A549 (cell line): ENCODE measurements at regions not wholly inside any gene's neighbourhood (a gene's known extent, or its start where the extent isn't known, plus 50 kb on each side); places are given as distances from the start of the nearest gene placed in this dataset.

Source experiments
- ATAC-seq, 2 experiments: fragments of 200-7000 bp in 1 of 2; fragments of >200 bp in 1 of 2; cut with Nextera tagmentation in 1 of 2; cut with Tn5 transposase in 1 of 2; 3 replicates each; pipeline versions ENCODE4 v1.8.0 to v1.9.1; 2018 to 2020; ENCODE audit warnings: mild to moderate bottlenecking in 1 of 2, moderate library complexity in 1 of 2
- CTCF ChIA-PET: fragments of 300-600 bp; sonication (Branson Sonifier 250); formaldehyde crosslinking; extraction: SDS; loops from one replicate; lab custom pipeline; 2021; ENCODE audit warnings: antibody characterized with exemption, inconsistent platforms; lab: Yijun Ruan, JAX
- POLR2A ChIA-PET: fragments of 350-600 bp; formaldehyde crosslinking; extraction: SDS; loops from one replicate; lab custom pipeline; 2021; ENCODE audit warnings: antibody characterized with exemption, inconsistent platforms; lab: Yijun Ruan, JAX
- DNase-seq, 2 experiments: peaks; one replicate each; pipeline versions ENCODE4 v3.0.0 to v3.0.0-alpha.2; 2011 to 2016; ENCODE audit warnings: low read depth in 1 of 2, low spot score in 1 of 2
- FAIRE-seq: peaks from 2 replicates; lab custom pipeline; 2011; peaks lifted over from hg19 to GRCh38; lab: Jason Lieb, UNC
- H3K27ac ChIP-seq, 2 experiments: fragments of >200 bp; sonication (Bioruptor Twin); formaldehyde crosslinking; 3 replicates each; pipeline ENCODE4 v1.5.1; 2016 to 2017
- H3K4me1 ChIP-seq: fragments of >200 bp; sonication (Bioruptor Twin); formaldehyde crosslinking; 3 replicates; pipeline ENCODE4 v1.6.1; 2016
- H3K4me2 ChIP-seq: fragments of >200 bp; sonication (Bioruptor Twin); formaldehyde crosslinking; 3 replicates; pipeline ENCODE4 v1.6.1; 2016
- H3K4me3 ChIP-seq: fragments of >200 bp; sonication (Bioruptor Twin); formaldehyde crosslinking; 3 replicates; pipeline ENCODE4 v1.5.1; 2016
- H3K9me3 ChIP-seq: fragments of >200 bp; sonication (Bioruptor Twin); formaldehyde crosslinking; 3 replicates; pipeline ENCODE4 v1.6.1; 2016
- BHLHE40 ChIP-seq: IDR thresholded peaks from 2 replicates; pipeline ENCODE4 v1.6.1; 2012; ENCODE audit warnings: low read depth, low read length, inconsistent platforms
- CBX2 ChIP-seq: fragments of 200-600 bp; sonication (generic); IDR thresholded peaks from 2 replicates; pipeline ENCODE4 v1.6.1; 2016; ENCODE audit warnings: low read depth, mild to moderate bottlenecking, borderline replicate concordance
- EHMT2 ChIP-seq: fragments of 200-600 bp; sonication (generic); IDR thresholded peaks from 2 replicates; pipeline ENCODE4 v1.6.1; 2016; ENCODE audit warnings: antibody characterized with exemption, low read depth, mild to moderate bottlenecking, moderate library complexity
- ELK1 ChIP-seq: fragments of 150-350 bp; IDR thresholded peaks from 2 replicates; pipeline ENCODE4 v1.6.1; 2014; ENCODE audit warnings: low read depth, mild to moderate bottlenecking, low read length
- EP300 ChIP-seq, 2 experiments: fragments of >200 bp; sonication (Bioruptor Twin); formaldehyde crosslinking; IDR thresholded peaks; 2 replicates in 1 of 2; 3 replicates in 1 of 2; pipeline ENCODE4 v1.6.1; 2016 to 2017
- FOXS1 ChIP-seq: fragments of 250-450 bp; sonication (Bioruptor Pico); IDR thresholded peaks from 2 replicates; pipeline ENCODE4 v1.5.0; 2020; ENCODE audit warnings: mild to moderate bottlenecking, moderate library complexity
- HEYL ChIP-seq: fragments of 250-450 bp; sonication (Bioruptor Pico); IDR thresholded peaks from 2 replicates; pipeline ENCODE4 v1.8.0; 2021; ENCODE audit warnings: mild to moderate bottlenecking, moderate library complexity
- HOXA7 ChIP-seq: fragments of 250-450 bp; sonication (Bioruptor Pico); IDR thresholded peaks from 2 replicates; pipeline ENCODE4 v1.5.0; 2020; ENCODE audit warnings: mild to moderate bottlenecking, moderate library complexity
- KDM1A ChIP-seq: fragments of 200-600 bp; sonication (generic); IDR thresholded peaks from 2 replicates; pipeline ENCODE4 v1.6.1; 2016; ENCODE audit warnings: low read depth, mild to moderate bottlenecking
- KDM5A ChIP-seq: fragments of 200-600 bp; sonication (generic); IDR thresholded peaks from 2 replicates; pipeline ENCODE4 v1.6.1; 2016; ENCODE audit warnings: antibody characterized with exemption, mild to moderate bottlenecking
- MYC ChIP-seq: IDR thresholded peaks from 2 replicates; pipeline ENCODE4 v1.6.1; 2012; ENCODE audit warnings: mild to moderate bottlenecking, inconsistent platforms, low read length, improper control_type of control experiment, borderline replicate concordance
- NPAS2 ChIP-seq: fragments of 250-450 bp; sonication (Bioruptor Pico); IDR thresholded peaks from 2 replicates; pipeline ENCODE4 v1.8.0; 2022; ENCODE audit warnings: mild to moderate bottlenecking, moderate library complexity, borderline replicate concordance
- NR3C1 ChIP-seq: fragments of >200 bp; sonication (Bioruptor Twin); formaldehyde crosslinking; IDR thresholded peaks from 3 replicates; pipeline ENCODE4 v1.6.1; 2017
- PBX3 ChIP-seq: IDR thresholded peaks from 2 replicates; pipeline ENCODE4 v1.6.1; 2012
- PHF8 ChIP-seq: fragments of 200-600 bp; sonication (generic); IDR thresholded peaks from 2 replicates; pipeline ENCODE4 v1.6.1; 2016; ENCODE audit warnings: low read depth, mild to moderate bottlenecking, antibody characterized with exemption, moderate library complexity, borderline replicate concordance
- POLR2A ChIP-seq: IDR thresholded peaks from 2 replicates; pipeline ENCODE4 v1.6.1; 2012; ENCODE audit warnings: mild to moderate bottlenecking, low read length
- RFX5 ChIP-seq: fragments of 450-650 bp; IDR thresholded peaks from 2 replicates; pipeline ENCODE4 v1.7.1; 2014; ENCODE audit warnings: antibody characterized with exemption, mild to moderate bottlenecking, moderate library complexity
- RNF2 ChIP-seq: fragments of 200-600 bp; sonication (generic); IDR thresholded peaks from 2 replicates; pipeline ENCODE4 v1.6.1; 2016; ENCODE audit warnings: low read depth, mild to moderate bottlenecking, antibody characterized with exemption, moderate library complexity, borderline replicate concordance
- SMC3 ChIP-seq: fragments of >200 bp; sonication (Bioruptor Twin); formaldehyde crosslinking; IDR thresholded peaks from 3 replicates; pipeline ENCODE4 v1.6.1; 2018; ENCODE audit warnings: inconsistent platforms
- TFCP2L1 ChIP-seq: fragments of 250-450 bp; sonication (Bioruptor Pico); IDR thresholded peaks from 2 replicates; pipeline ENCODE4 v1.5.0; 2021; ENCODE audit warnings: mild to moderate bottlenecking
- USF2 ChIP-seq: fragments of 450-650 bp; IDR thresholded peaks from 2 replicates; pipeline ENCODE4 v1.6.1; 2014; ENCODE audit warnings: antibody characterized with exemption
- ZC3H11A ChIP-seq: fragments of 450-650 bp; IDR thresholded peaks from 2 replicates; pipeline ENCODE4 v1.6.1; 2014; ENCODE audit warnings: antibody characterized with exemption, mild to moderate bottlenecking
- ZFP36 ChIP-seq: fragments of 450-650 bp; IDR thresholded peaks from 2 replicates; pipeline ENCODE4 v1.6.1; 2014; ENCODE audit warnings: borderline replicate concordance; ENCODE audit not compliant: partially characterized antibody
- ZNF302 ChIP-seq: fragments of 250-450 bp; sonication (Bioruptor Pico); IDR thresholded peaks from 2 replicates; pipeline ENCODE4 v1.9.0; 2021; ENCODE audit warnings: inconsistent platforms, mild to moderate bottlenecking, moderate library complexity
- ZSCAN20 ChIP-seq: fragments of 250-450 bp; sonication (Bioruptor Pico); IDR thresholded peaks from 2 replicates; pipeline ENCODE4 v1.8.0; 2022; ENCODE audit warnings: mild to moderate bottlenecking, moderate library complexity
- WGBS: methylation state at CpG from one replicate; pipeline ENCODE4 v1.1.6; 2017; ENCODE audit errors: missing lambda C conversion rate; 5-methylcytosine and 5-hydroxymethylcytosine counted together
- TF ChIP-seq, protein P1 (sequence below): IDR thresholded peaks from 2 replicates; pipeline ENCODE4 v1.6.1; 2012
- TF ChIP-seq, protein P2 (sequence below): fragments of 250-450 bp; sonication (Bioruptor Pico); IDR thresholded peaks from 2 replicates; pipeline ENCODE4 v1.5.0; 2020; ENCODE audit warnings: low read depth, mild to moderate bottlenecking, moderate library complexity

DNA sequence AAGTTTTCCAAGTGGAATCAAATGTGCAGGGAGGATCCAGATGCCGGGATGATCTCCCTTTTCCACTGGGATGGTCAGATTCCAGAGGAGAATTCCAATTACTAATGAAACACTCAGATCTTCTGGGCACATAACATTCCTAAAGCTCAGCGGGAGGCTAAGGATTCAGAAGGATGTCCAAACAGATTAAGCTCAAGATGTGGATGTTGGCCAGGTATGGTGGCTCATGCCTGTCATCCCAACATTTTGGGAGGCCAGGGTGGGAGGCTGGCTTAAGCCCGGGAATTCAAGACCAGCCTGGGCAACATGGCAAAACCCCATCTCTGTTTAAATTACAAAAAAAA is 62.0 kb upstream of the PNMA1 start:
- Histone ChIP-seq H3K4me2 (no peak overlapping the region), H3K4me1 (peaks cover 11% of the 10 kb centered on the region), H3K9me3 (no peaks in the 10 kb centered on the region)
- WGBS, result 74% methylated on average over 3 of the region's 3 CpGs
- TF ChIP-seq ZNF302 (CRISPR knock-in tag), result no peak
- no peak for TF ChIP-seq RNF2
- no peak for TF ChIP-seq PBX3
- no peak for TF ChIP-seq EP300 (IDR thresholded peaks at IDR 0.05)
- TF ChIP-seq RFX5, result no peak
- no peak for TF ChIP-seq ELK1
- no peak for TF ChIP-seq KDM1A
- TF ChIP-seq ZFP36, result no peak
- TF ChIP-seq POLR2A, result no peak
- TF ChIP-seq, all 56 proteins: peak for 0
- FAIRE-seq (no peak), DNase-seq (no peak), ATAC-seq (no peak)
- no peak overlapping the region for H3K27ac ChIP-seq
- POLR2A ChIA-PET, result interaction anchor here (1.3 to 2.0 kb wide), 2 partner anchors 9 to 10 kb away, joined by 3 to 6 read pairs; no protein-coding TSS in a partner anchor
- H3K4me3 ChIP-seq, result no peak overlapping the region
- CTCF ChIA-PET, result interaction anchor here (1.2 to 3.2 kb wide), 7 partner anchors 9 to 49 kb away, joined by 3 to 19 read pairs (median 8); a partner anchor contains a TSS

DNA sequence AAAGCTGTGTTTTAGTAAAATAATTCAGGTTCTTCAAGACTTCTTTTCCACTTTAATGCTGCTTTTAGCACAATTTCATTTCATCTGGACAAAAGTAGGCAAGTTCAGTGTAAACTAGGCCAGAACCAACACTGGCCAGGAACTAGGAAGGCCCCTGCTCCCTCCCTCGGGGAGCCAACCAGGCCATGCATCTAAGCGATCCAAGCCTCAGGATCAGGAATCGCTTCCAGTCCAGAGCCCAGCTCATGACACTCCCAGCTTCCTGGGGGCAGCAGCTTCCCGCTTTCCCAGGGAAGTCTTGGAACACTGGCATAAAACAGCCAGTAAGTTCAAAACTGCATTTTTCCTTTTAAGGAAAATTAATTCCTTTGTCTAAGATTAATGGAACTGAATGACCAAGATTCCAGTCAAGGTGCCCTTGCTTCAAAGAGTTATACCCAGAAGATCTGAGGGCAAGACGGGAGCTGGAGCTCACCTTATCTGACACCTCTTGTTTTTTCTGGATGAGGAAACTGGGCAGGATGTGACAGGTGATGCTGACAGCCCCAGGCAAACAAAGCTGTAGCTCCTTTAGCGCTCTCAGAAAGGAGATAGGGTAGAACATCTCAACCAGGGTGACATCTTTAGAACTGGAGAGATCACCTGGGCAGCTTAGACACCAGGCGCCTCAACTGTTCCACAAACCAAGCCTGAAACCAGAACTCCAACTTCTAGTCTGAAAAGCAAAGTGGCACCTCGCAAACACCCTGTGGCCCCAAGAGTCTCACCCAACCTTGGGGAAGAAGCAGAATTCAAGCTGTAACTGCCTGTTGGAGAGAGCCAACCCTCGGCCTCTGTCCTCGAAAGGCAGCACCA is 61.4 kb upstream of the PNMA1 start:
- POLR2A ChIA-PET, result interaction anchor here (1.3 to 2.0 kb wide), 2 partner anchors 10 to 11 kb away, joined by 3 to 6 read pairs; no protein-coding TSS in a partner anchor
- H3K4me2 ChIP-seq, result no peak overlapping the region

DNA sequence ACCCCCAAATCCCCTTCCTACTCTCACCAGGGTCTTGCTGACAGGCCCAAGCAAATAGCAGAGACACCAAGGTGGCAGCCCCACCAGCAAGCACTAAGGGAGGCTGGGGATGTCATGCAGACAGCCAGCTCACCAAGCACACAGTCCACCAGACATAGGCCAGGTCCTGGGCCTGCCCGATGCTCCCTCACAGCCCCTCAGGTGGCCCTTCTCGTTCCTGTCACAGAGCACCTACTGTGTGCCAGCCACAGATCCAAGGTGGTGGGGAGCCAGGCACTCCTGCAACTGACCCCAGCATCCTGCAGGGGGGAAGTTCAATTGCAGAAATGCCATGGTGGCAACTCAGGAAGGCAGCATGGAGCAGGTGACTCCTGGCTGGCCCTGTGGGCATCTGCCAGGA is 60.5 kb upstream of the PNMA1 start:
- Histone ChIP-seq H3K4me2 (no peak overlapping the region), H3K4me1 (peaks cover 11% of the 10 kb centered on the region), H3K27ac (no peak overlapping the region), H3K9me3 (no peaks in the 10 kb centered on the region), H3K4me3 (no peak overlapping the region)
- WGBS, result 60% methylated on average over 1 of the region's 2 CpGs
- ChIA-PET CTCF (interaction anchor here (0.7 to 3.1 kb wide), 5 partner anchors 10 to 46 kb away, joined by 3 to 13 read pairs (median 4); no protein-coding TSS in a partner anchor), POLR2A (interaction anchor here (1.9 to 2.0 kb wide), 2 partner anchors 11 to 15 kb away, joined by 4 to 6 read pairs; a partner anchor contains a TSS)
- FAIRE-seq (no peak), ATAC-seq (no peak; a peak in 2 of 6 replicates), DNase-seq (no peak)
- TF ChIP-seq FOXS1 (CRISPR knock-in tag), result no peak
- TF ChIP-seq MYC, result no peak
- no peak for TF ChIP-seq PBX3
- TF ChIP-seq ZSCAN20 (CRISPR knock-in tag), result no peak
- TF ChIP-seq NPAS2, result no peak
- TF ChIP-seq RFX5, result no peak
- TF ChIP-seq ZC3H11A, result no peak
- no peak for TF ChIP-seq CBX2
- no peak for TF ChIP-seq PHF8
- no peak for TF ChIP-seq TFCP2L1 (CRISPR knock-in tag)
- TF ChIP-seq, protein P1, sequence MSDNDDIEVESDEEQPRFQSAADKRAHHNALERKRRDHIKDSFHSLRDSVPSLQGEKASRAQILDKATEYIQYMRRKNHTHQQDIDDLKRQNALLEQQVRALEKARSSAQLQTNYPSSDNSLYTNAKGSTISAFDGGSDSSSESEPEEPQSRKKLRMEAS, result no peak
- TF ChIP-seq EHMT2, result no peak

More for the DNA sequence above, 61.4 kb upstream of the PNMA1 start:
- 87% methylated on average over 10 of the region's 10 CpGs for WGBS
- Histone ChIP-seq H3K4me3 (no peak overlapping the region), H3K9me3 (no peaks in the 10 kb centered on the region), H3K4me1 (peaks cover 11% of the 10 kb centered on the region), H3K27ac (no peak overlapping the region)
- CTCF ChIA-PET, result interaction anchor here (0.7 to 3.2 kb wide), 9 partner anchors 8 to 48 kb away, joined by 3 to 19 read pairs (median 4); a partner anchor contains a TSS
- no peak for ATAC-seq
- DNase-seq, result no peak
- no peak for TF ChIP-seq KDM1A
- TF ChIP-seq HEYL (CRISPR knock-in tag), result no peak
- TF ChIP-seq USF2, result no peak
- TF ChIP-seq HOXA7 (CRISPR knock-in tag), result no peak
- TF ChIP-seq BHLHE40, result no peak
- TF ChIP-seq, protein P1, result no peak
- no peak for TF ChIP-seq FOXS1 (CRISPR knock-in tag)
- TF ChIP-seq, protein P2, sequence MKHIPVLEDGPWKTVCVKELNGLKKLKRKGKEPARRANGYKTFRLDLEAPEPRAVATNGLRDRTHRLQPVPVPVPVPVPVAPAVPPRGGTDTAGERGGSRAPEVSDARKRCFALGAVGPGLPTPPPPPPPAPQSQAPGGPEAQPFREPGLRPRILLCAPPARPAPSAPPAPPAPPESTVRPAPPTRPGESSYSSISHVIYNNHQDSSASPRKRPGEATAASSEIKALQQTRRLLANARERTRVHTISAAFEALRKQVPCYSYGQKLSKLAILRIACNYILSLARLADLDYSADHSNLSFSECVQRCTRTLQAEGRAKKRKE (CRISPR knock-in tag), result no peak
- TF ChIP-seq TFCP2L1 (CRISPR knock-in tag), result no peak
- TF ChIP-seq NR3C1, result no peak
- TF ChIP-seq KDM5A, result no peak
- TF ChIP-seq SMC3, result no peak
- no peak for FAIRE-seq
